ENCODE measurements at regions not wholly inside any gene's neighbourhood (a gene's known extent, or its start where the extent isn't known, plus 50 kb on each side); places are given as distances from the start of the nearest gene placed in this dataset.

DNA sequence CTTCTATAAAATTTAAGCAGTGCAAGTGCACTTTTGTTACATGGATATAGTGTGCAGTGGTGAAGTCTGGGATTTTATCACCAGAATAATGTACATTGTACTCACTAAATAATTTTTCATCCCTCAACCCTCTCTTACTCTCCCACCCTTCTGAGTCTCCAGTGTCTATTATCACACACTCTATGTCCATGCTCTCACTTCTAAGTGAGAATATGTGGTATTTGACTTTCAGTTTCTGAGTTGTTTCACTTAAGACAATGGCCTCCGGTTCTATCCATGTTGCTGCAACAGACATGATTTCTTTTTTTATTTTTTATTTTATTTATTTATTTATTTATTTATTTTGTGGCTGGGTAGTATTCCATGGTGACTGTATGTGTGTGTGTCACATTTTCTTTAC lies 855.9 kb upstream of the PHF14 start:
- no peak for DNase-seq (ENCODE audit: low read depth, low spot score)

DNA sequence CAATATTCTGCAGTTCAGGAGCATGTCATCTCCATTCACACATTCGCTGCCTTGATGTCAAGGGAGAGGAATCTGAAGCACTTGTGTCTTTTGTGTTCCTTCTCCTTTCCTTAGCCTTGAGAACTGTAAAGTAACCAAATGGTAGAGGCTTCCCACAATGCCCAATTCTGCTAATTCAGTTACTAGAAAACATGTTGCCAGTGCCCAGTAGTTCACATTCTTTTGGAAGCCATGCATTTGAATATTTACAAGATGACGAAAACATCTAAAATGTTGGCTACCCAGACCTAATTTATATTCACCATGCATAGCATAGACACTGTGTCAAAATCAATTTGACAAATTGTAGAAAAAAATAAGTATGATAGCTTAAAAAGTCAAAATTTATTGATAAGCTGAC lies 852.7 kb upstream of the PHF14 start:
- no peak for DNase-seq (ENCODE audit: low read depth, low spot score)

- no peak for DNase-seq (ENCODE audit: low read depth, low spot score)
Observed at GRCh38 chr7:10121631-10122030, 852.0 kb upstream of the PHF14 start.

GRCh38 chr7:10122551-10123100 lies 851.0 kb upstream of the PHF14 start:
- DNase-seq (ENCODE audit: low read depth, low spot score): no peak

DNA sequence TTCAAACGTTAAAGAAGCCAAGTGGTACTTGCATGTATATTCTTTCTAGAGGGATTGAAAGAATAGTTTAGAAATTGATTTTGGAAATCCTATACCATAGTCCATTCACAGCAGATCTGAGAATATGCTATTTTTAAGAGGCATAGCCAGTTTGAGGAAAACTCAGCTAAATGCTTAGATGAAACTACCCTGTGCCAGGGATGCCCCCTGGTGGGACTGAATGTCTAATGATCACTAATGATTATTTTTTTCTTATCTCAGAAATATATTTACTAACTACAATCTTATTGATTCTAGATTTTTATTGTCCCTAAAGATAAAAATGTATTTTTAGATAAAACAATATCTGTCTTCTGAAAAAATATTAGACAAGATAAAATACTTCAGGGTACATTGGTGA lies 844.9 kb upstream of the PHF14 start:
- DNase-seq (ENCODE audit: low read depth, low spot score): no peak

- DNase-seq (ENCODE audit: low read depth, low spot score): no peak
Observed at GRCh38 chr7:10138087-10138854, 835.4 kb upstream of the PHF14 start.

DNA sequence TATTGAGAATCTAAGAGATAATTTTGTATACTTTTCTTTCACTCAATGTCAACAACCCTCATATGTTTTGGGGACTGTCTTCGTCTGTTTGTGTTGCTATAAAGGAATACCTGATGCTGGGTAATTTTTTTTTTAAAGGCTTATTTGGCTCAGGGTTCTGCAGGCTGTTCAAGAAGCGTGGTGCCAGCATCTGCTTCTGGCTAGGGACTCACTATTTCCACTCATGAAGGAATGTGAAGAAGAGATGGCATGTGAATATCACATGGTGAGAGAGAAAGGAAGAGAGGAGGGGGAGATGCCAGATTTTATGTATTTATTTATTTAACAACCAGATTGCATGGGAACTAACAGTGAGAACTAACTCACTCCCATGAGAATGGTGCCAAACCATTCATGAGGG lies 827.4 kb upstream of the PHF14 start:
- no peak for DNase-seq (ENCODE audit: low read depth, low spot score)

- no peak for DNase-seq (ENCODE audit: low read depth, low spot score)
Observed at GRCh38 chr7:10156972-10157371, 816.7 kb upstream of the PHF14 start.

DNA sequence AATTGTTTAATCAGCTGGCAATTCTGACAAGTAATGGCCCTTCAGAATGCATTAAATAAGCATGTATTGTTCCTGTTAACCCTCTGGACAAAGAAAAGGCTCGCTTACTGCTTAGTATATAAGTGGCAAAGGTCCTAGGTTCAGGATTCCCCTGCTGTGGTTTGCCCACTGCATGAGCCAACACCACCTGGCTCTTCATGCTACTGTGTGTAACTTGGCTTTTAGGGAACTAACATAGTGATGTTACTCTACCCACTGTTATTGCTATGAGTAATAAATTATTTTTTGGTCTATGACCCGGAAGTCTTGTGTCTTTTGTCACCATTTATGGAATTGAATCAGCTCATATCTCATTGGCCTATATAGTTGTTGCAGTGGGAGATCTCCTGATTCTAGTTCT lies 791.7 kb upstream of the PHF14 start:
- no peak for DNase-seq (ENCODE audit: low read depth, low spot score)

GRCh38 chr7:10192074-10192473 lies 781.6 kb upstream of the PHF14 start:
- no peak for DNase-seq (ENCODE audit: low read depth, low spot score)

- DNase-seq (ENCODE audit: low read depth, low spot score): no peak
Observed at GRCh38 chr7:10205696-10206095, 768.0 kb upstream of the PHF14 start.

DNA sequence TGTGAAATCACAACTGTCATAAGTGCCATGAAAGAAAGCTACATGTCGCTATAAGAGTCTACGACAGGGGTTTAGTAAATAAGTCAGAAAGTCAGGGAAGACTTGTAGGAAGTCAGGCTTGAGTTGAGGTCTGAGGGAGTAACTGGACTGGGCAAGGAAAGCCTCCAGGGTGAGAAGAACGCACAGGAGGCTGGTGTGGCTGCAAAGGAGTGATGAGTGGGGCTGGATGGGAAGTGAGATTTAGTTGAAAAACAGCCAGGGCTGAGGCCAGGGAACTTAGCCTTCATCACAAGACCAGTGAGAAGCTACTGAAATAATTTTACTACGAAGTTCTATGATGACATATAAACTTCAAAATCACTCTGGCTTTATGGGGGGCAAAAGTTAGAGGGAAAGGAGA lies 763.7 kb upstream of the PHF14 start:
- no peak for DNase-seq (ENCODE audit: low read depth, low spot score)

- DNase-seq (ENCODE audit: low read depth, low spot score): no peak
Observed at GRCh38 chr7:10211016-10211415, 762.7 kb upstream of the PHF14 start.

DNA sequence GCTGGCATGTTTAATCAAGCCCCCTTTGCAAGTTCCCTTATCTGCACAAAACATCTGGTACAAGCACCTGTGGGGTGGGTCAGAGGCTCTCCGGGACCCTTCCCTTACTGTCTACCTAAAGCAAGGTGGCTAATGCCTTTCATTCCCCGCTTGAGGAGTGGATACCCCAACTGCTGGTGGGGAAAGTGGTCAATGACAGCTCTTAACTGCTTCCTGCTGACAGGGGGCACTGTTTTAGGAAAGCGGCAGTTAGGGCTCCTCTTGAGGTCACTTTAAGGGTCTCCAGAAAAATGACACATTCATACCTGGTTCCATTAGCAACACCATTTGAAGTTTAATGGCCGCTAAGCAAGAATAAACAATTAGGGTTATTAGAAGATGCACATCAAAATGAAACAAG lies 761.8 kb upstream of the PHF14 start:
- DNase-seq (ENCODE audit: low read depth, low spot score): no peak

GRCh38 chr7:10212649-10213048 lies 761.0 kb upstream of the PHF14 start:
- no peak for DNase-seq (ENCODE audit: low read depth, low spot score)

DNA sequence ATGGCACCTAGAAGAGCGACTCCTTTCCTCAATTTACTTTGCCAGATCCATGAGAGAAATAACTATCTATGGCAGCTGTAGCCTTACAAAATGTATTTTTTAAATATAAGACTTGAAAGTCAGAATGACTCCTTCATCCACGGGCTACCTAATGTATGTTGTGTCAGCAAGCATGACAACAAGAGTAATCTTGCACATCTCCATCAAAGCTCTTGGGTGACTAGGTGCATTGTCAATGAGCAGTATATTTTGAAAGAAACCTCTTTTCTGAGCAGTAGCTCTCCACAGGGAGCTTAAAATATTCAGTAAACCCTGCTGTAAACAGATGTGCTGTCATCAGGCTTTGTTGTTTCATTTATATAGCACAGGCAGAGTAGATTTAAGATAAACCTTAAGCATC lies 757.2 kb upstream of the PHF14 start:
- no peak for DNase-seq (ENCODE audit: low read depth, low spot score)

- DNase-seq (ENCODE audit: low read depth, low spot score): no peak
Observed at GRCh38 chr7:10221084-10221483, 752.6 kb upstream of the PHF14 start.

DNA sequence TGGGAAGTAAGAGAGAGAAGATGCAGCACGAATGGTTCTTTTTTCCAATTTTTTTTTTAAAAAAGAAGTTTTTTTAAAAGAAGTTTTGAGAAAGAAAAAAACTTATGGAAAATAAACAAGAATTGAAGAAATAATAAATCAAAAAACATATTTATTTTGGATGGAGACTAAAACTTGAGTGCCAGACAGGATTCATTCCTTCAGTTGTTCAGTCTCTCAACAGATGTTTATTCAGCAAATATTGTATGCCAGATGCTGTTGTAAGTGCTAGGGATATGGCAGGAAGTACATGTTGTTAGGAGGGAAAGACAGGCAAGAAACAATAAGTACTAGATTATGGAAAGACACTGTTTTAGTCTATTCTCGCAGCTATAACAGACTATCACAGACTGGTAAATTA lies 750.7 kb upstream of the PHF14 start:
- no peak for DNase-seq (ENCODE audit: low read depth, low spot score)

- no peak for DNase-seq (ENCODE audit: low read depth, low spot score)
Observed at GRCh38 chr7:10225275-10225674, 748.4 kb upstream of the PHF14 start.

- peak; percentile 5 for DNase-seq (ENCODE audit: low read depth, low spot score)
Observed at GRCh38 chr7:10237306-10237705, 736.4 kb upstream of the PHF14 start.

- DNase-seq (ENCODE audit: low read depth, low spot score): no peak
Observed at GRCh38 chr7:10238641-10239040, 735.0 kb upstream of the PHF14 start.

- DNase-seq (ENCODE audit: low read depth, low spot score): no peak
Observed at GRCh38 chr7:10239695-10240345, 733.9 kb upstream of the PHF14 start.

DNA sequence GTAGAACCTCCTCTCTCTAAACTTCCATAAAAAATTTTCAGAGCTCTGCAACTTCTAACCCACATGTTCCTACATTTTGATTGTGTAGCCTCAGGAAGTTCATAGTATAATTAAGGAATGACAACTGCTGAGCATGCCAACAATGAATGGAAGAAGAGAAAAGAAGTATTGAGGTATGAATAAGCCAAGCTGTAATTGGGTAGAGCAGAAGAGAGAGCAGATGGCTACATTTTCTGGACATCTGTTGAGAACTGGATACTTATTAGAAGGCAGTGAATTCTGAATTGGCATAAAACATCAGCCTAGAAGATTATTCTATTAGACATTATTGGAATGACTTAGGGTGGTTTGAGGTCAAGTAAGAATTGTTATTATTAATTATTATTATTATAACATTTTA lies 728.3 kb upstream of the PHF14 start:
- DNase-seq (ENCODE audit: low read depth, low spot score): no peak

Measured in iPS DF 19.7 (cell line).